SK-N-SH (cell line): ENCODE measurements at regions not wholly inside any gene's neighbourhood (a gene's known extent, or its start where the extent isn't known, plus 50 kb on each side); places are given as distances from the start of the nearest gene placed in this dataset.

Source experiments
- CTCF ChIA-PET: fragments of 300-600, 350-600 bp; formaldehyde crosslinking; extraction: SDS; loops from one replicate; lab custom pipeline; 2021; lab: Yijun Ruan, JAX
- POLR2A ChIA-PET: fragments of 350-600 bp; sonication (Branson Sonifier 250); formaldehyde crosslinking; extraction: SDS; loops from one replicate; lab custom pipeline; 2020; ENCODE audit warnings: antibody characterized with exemption, inconsistent platforms; lab: Yijun Ruan, JAX
- DNase-seq: peaks from one replicate; pipeline ENCODE4 v3.0.0; 2012
- H2AFZ ChIP-seq: fragments of 200-600 bp; sonication (generic); 2 replicates; pipeline ENCODE4 v1.8.1; 2016; ENCODE audit warnings: antibody characterized with exemption, mild to moderate bottlenecking, low read depth
- H3F3A ChIP-seq: fragments of 200-600 bp; sonication (generic); replicated peaks from 2 replicates; pipeline ENCODE3; 2016; ENCODE audit warnings: antibody characterized with exemption, mild to moderate bottlenecking; ENCODE audit not compliant: insufficient read depth
- H3K27ac ChIP-seq, 2 experiments: fragments of 200-500 bp in 1 of 2; fragments of 200-600 bp in 1 of 2; sonication (Bioruptor generic) in 1 of 2; sonication (generic), shearing (Covaris generic) in 1 of 2; 2 replicates each; pipeline versions ENCODE4 v1.5.1 to v1.6.1; 2014 to 2016; ENCODE audit warnings: low read depth in 2 of 2, inconsistent platforms in 1 of 2, low read length in 1 of 2, mild to moderate bottlenecking in 1 of 2, mixed read lengths in 1 of 2
- H3K27me3 ChIP-seq: fragments of 200-600 bp; sonication (generic), shearing (Covaris generic); 2 replicates; pipeline ENCODE4 v1.6.1; 2016; ENCODE audit warnings: mixed run types; ENCODE audit not compliant: insufficient read depth
- H3K36me3 ChIP-seq, 2 experiments: fragments of 200-500 bp in 1 of 2; fragments of 200-600 bp in 1 of 2; sonication (Bioruptor generic) in 1 of 2; sonication (generic) in 1 of 2; replicated peaks in 1 of 2; 2 replicates each; pipeline versions ENCODE3 to v1.5.1; 2014 to 2016; ENCODE audit warnings: low read length in 1 of 2, mild to moderate bottlenecking in 1 of 2; ENCODE audit not compliant: insufficient read depth in 2 of 2, control insufficient read depth in 1 of 2
- H3K4me1 ChIP-seq, 2 experiments: fragments of 200-500 bp in 1 of 2; fragments of 200-600 bp in 1 of 2; sonication (Bioruptor generic) in 1 of 2; sonication (generic), shearing (Covaris generic) in 1 of 2; 2 replicates each; pipeline versions ENCODE4 v1.5.1 to v1.6.1; 2014 to 2016; ENCODE audit warnings: low read depth in 1 of 2, low read length in 1 of 2, mixed run types in 1 of 2; ENCODE audit not compliant: insufficient read depth in 2 of 2, control insufficient read depth in 1 of 2
- H3K4me2 ChIP-seq: fragments of 200-600 bp; sonication (generic), shearing (Covaris generic); 2 replicates; pipeline ENCODE4 v1.6.1; 2017; ENCODE audit warnings: mixed run types
- H3K4me3 ChIP-seq, 2 experiments: fragments of 200-500 bp in 1 of 2; fragments of 200-600 bp in 1 of 2; sonication (Bioruptor generic) in 1 of 2; sonication (generic), shearing (Covaris generic) in 1 of 2; 2 replicates each; pipeline versions ENCODE4 v1.5.1 to v1.8.1; 2014 to 2016; ENCODE audit warnings: low read depth in 2 of 2, inconsistent platforms in 1 of 2, low read length in 1 of 2, mild to moderate bottlenecking in 1 of 2, mixed read lengths in 1 of 2, moderate library complexity in 1 of 2
- H3K79me2 ChIP-seq: fragments of 200-600 bp; sonication (generic); 2 replicates; pipeline ENCODE4 v1.8.1; 2017; ENCODE audit warnings: mild to moderate bottlenecking; ENCODE audit not compliant: insufficient read depth
- H3K9ac ChIP-seq: fragments of 200-600 bp; sonication (generic); 2 replicates; pipeline ENCODE4 v1.6.1; 2017; ENCODE audit warnings: mixed run types
- H3K9me2 ChIP-seq: fragments of 200-600 bp; sonication (generic); 2 replicates; pipeline ENCODE4 v1.6.1; 2017; ENCODE audit warnings: mixed run types
- H3K9me3 ChIP-seq: fragments of 200-600 bp; sonication (generic); 2 replicates; pipeline ENCODE4 v1.6.1; 2017; ENCODE audit warnings: mixed run types, mild to moderate bottlenecking, moderate library complexity
- H4K20me1 ChIP-seq: fragments of 200-600 bp; sonication (generic); 2 replicates; pipeline ENCODE4 v1.6.1; 2017; ENCODE audit warnings: mild to moderate bottlenecking, mixed run types; ENCODE audit not compliant: insufficient read depth
- CHD2 ChIP-seq: fragments of 150-350 bp; IDR thresholded peaks from 2 replicates; pipeline ENCODE4 v1.6.1; 2018; ENCODE audit warnings: low read length; ENCODE audit not compliant: partially characterized antibody
- EP300 ChIP-seq, 2 experiments: IDR thresholded peaks; 2 replicates each; pipeline versions ENCODE4 v1.4.0 to v1.6.1; 2012; ENCODE audit warnings: borderline replicate concordance in 1 of 2, low read depth in 1 of 2, low read length in 1 of 2
- FOSL2 ChIP-seq: IDR thresholded peaks from 2 replicates; pipeline ENCODE4 v1.4.0; 2012; ENCODE audit warnings: low read depth, mild to moderate bottlenecking, moderate library complexity, borderline replicate concordance
- FOXJ3 ChIP-seq: sonication (generic); formaldehyde crosslinking; IDR thresholded peaks from 2 replicates; pipeline ENCODE4 v1.5.1; 2020; ENCODE audit warnings: mild to moderate bottlenecking, missing genetic modification reagents
- FOXM1 ChIP-seq: IDR thresholded peaks from 2 replicates; pipeline ENCODE4 v1.4.0; 2012; ENCODE audit warnings: low read depth, mild to moderate bottlenecking
- IRF3 ChIP-seq: fragments of 150-350 bp; IDR thresholded peaks from 2 replicates; pipeline ENCODE4 v1.6.1; 2016; ENCODE audit warnings: mild to moderate bottlenecking, low read depth, low read length
- RCOR1 ChIP-seq: fragments of 150-350 bp; IDR thresholded peaks from 2 replicates; pipeline ENCODE4 v1.6.1; 2017; ENCODE audit warnings: antibody characterized with exemption, low read length
- REST ChIP-seq: IDR thresholded peaks from 2 replicates; pipeline ENCODE4 v1.6.1; 2012; ENCODE audit warnings: mild to moderate bottlenecking, low read depth, low read length, moderate library complexity
- RXRA ChIP-seq: IDR thresholded peaks from 2 replicates; pipeline ENCODE4 v1.4.0; 2012; ENCODE audit warnings: low read depth, mild to moderate bottlenecking, borderline replicate concordance
- SIN3A ChIP-seq: IDR thresholded peaks from 2 replicates; pipeline ENCODE4 v1.6.1; 2012; ENCODE audit warnings: low read depth, mild to moderate bottlenecking, low read length, moderate library complexity, borderline replicate concordance
- TAF1 ChIP-seq: IDR thresholded peaks from 2 replicates; pipeline ENCODE4 v1.6.1; 2012; ENCODE audit warnings: low read depth, mild to moderate bottlenecking, low read length, moderate library complexity, borderline replicate concordance
- TCF12 ChIP-seq: IDR thresholded peaks from 2 replicates; pipeline ENCODE4 v1.4.0; 2012
- YY1 ChIP-seq: IDR thresholded peaks from 2 replicates; pipeline ENCODE4 v1.4.0; 2012; ENCODE audit warnings: low read depth, mild to moderate bottlenecking
- ZBTB33 ChIP-seq: IDR thresholded peaks from 2 replicates; pipeline ENCODE4 v1.4.0; 2012; ENCODE audit warnings: low read depth, borderline replicate concordance
- WGBS: methylation state at CpG from one replicate; pipeline ENCODE4 v1.1.6; 2017; ENCODE audit warnings: low lambda C conversion rate; 5-methylcytosine and 5-hydroxymethylcytosine counted together
- TF ChIP-seq, protein P1 (sequence below): fragments of 200-600 bp; sonication (generic); IDR thresholded peaks from 2 replicates; pipeline ENCODE4 v1.6.1; 2017; ENCODE audit warnings: antibody characterized with exemption, mild to moderate bottlenecking, moderate library complexity

GRCh38 chr16:63617990-63618763, 1503.7 kb downstream of the CDH11 start:
- H3K27ac ChIP-seq: no peak overlapping the region
- 59% methylated on average over 7 of the region's 16 CpGs for WGBS
- H3K9me3 ChIP-seq: no peaks in the 10 kb centered on the region
- no peaks in the 10 kb centered on the region for H3K9me2 ChIP-seq
- DNase-seq: no peak
- no peaks in the 10 kb centered on the region for H3K79me2 ChIP-seq
- H3K36me3 ChIP-seq: no peaks in the 10 kb centered on the region
- peak overlapping the region; percentile 57 to 64 for H3K4me3 ChIP-seq
- H4K20me1 ChIP-seq: no peaks in the 10 kb centered on the region
- POLR2A ChIA-PET: no interaction called here
- H3K4me1 ChIP-seq: no peaks in the 10 kb centered on the region
- no peak overlapping the region for H3K9ac ChIP-seq
- CTCF ChIA-PET: no interaction called here
- H3F3A ChIP-seq: peaks cover 4% of the 10 kb centered on the region
- no peaks in the 10 kb centered on the region for H3K27me3 ChIP-seq
- H2AFZ ChIP-seq: peak overlapping the region; percentile 88; the same call in 1 of the 2 replicates
- no peak for TF ChIP-seq CHD2
- no peak for TF ChIP-seq REST
- no peak for TF ChIP-seq YY1
- no peak for TF ChIP-seq ZBTB33
- H3K4me2 ChIP-seq: peak overlapping the region; percentile 77

DNA sequence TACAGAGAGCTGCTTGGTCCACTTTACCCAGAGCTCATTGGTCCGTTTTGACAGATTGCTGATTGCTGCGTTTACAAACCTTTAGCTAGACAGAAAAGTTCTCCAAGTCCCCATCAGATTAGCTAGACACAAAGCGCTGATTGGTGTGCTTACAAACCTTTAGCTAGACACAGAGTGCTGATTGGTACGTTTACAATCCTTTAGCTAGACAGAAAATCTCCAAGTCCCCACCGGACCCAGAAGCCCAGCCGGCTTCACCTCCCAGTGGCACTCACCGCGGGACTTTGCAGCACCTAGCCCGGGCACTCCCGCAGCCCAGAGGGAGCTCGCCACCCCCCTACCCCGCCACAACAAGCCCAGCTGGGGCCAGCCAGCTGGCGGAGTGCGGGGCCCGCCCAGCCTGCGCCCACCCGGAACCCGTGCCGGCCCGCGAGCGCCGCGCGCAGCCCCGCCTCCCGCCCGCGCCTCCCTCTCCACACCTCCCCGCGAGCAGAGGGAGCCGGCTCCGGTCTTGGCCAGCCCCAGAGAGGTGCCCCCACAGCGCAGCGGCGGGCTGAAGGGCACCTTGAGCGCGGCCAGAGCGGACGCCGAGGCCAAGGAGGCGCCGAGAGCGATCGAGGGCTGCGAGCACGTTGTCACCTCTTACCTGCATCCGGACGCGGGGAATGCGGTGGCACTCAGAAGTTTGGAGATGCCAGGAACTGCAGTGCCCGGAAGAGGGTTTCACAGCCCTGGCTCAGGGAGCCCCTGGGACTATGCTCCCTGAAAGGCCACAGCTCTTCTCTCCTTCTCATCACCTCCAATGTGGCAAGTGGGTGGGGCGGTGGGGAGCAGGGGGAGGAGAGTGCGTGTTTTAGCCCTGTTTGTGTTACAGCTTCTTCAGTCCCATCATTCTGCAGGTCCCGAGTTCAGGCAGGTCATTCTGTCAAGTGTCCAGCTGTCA, 1504.5 kb downstream of the CDH11 start:
- Histone ChIP-seq H3K9ac (peak overlapping the region; percentile 18; the same call in 1 of the 2 replicates), H3K9me3 (no peaks in the 10 kb centered on the region), H3K9me2 (no peaks in the 10 kb centered on the region), H3K27me3 (no peaks in the 10 kb centered on the region), H3K4me3 (peak overlapping the region; percentile 57 to 64), H3K4me1 (no peaks in the 10 kb centered on the region), H3K4me2 (peak overlapping the region; percentile 77), H2AFZ (peak overlapping the region; percentile 88), H4K20me1 (no peaks in the 10 kb centered on the region), H3K27ac (no peak overlapping the region), H3K36me3 (no peaks in the 10 kb centered on the region), H3F3A (peaks cover 4% of the 10 kb centered on the region), H3K79me2 (no peaks in the 10 kb centered on the region)
- WGBS: 45% methylated on average over 16 of the region's 55 CpGs
- ChIA-PET POLR2A (no interaction called here), CTCF (no interaction called here)
- peak; percentile 57 for DNase-seq
- TF ChIP-seq FOSL2: no peak
- no peak for TF ChIP-seq TAF1
- no peak for TF ChIP-seq FOXM1
- TF ChIP-seq FOXJ3 (CRISPR knock-in tag): no peak
- TF ChIP-seq IRF3: no peak
- TF ChIP-seq RXRA: no peak
- no peak for TF ChIP-seq YY1
- TF ChIP-seq SIN3A: no peak
- no peak for TF ChIP-seq TCF12
- TF ChIP-seq RCOR1: no peak
- no peak for TF ChIP-seq EP300 (IDR thresholded peaks at IDR 0.05; ENCODE audit: borderline replicate concordance in 1 of 2, low read depth in 1 of 2, low read length in 1 of 2)
- TF ChIP-seq, protein P1, sequence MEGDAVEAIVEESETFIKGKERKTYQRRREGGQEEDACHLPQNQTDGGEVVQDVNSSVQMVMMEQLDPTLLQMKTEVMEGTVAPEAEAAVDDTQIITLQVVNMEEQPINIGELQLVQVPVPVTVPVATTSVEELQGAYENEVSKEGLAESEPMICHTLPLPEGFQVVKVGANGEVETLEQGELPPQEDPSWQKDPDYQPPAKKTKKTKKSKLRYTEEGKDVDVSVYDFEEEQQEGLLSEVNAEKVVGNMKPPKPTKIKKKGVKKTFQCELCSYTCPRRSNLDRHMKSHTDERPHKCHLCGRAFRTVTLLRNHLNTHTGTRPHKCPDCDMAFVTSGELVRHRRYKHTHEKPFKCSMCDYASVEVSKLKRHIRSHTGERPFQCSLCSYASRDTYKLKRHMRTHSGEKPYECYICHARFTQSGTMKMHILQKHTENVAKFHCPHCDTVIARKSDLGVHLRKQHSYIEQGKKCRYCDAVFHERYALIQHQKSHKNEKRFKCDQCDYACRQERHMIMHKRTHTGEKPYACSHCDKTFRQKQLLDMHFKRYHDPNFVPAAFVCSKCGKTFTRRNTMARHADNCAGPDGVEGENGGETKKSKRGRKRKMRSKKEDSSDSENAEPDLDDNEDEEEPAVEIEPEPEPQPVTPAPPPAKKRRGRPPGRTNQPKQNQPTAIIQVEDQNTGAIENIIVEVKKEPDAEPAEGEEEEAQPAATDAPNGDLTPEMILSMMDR: no peak
